Fibroblast of the aortic adventitia (primary cell): ENCODE measurements at regions not wholly inside any gene's neighbourhood (a gene's known extent, or its start where the extent isn't known, plus 50 kb on each side); places are given as distances from the start of the nearest gene placed in this dataset.

ENCODE experiments used
- DNase-seq: peaks from one replicate; pipeline ENCODE4 v3.0.0-alpha.2; 2010; ENCODE audit warnings: low read depth
- H3K4me3 ChIP-seq: 2 replicates; pipeline ENCODE4 v1.5.1; 2011; ENCODE audit warnings: low read depth, mild to moderate bottlenecking, control low read depth, low read length, moderate library complexity
- CTCF ChIP-seq: IDR thresholded peaks from 2 replicates; pipeline ENCODE4 v1.5.1; 2011; ENCODE audit warnings: mild to moderate bottlenecking, low read length, control low read depth, inconsistent platforms; ENCODE audit not compliant: insufficient read depth

GRCh38 chr14:98168211-98168985 is 1103.6 kb downstream of the BCL11B start:
- TF ChIP-seq CTCF, result no peak

GRCh38 chr14:98169170-98169587 is 1102.8 kb downstream of the BCL11B start:
- no peak for TF ChIP-seq CTCF
- H3K4me3 ChIP-seq, result no peak overlapping the region
- no peak for DNase-seq

More at GRCh38 chr14:98168211-98168985, 1103.6 kb downstream of the BCL11B start:
- DNase-seq, result no peak
- no peak overlapping the region for H3K4me3 ChIP-seq

GRCh38 chr14:98170575-98170974 is 1101.4 kb downstream of the BCL11B start:
- DNase-seq, result no peak
- no peak for TF ChIP-seq CTCF

GRCh38 chr14:98171654-98172053 is 1100.3 kb downstream of the BCL11B start:
- no peak overlapping the region for H3K4me3 ChIP-seq
- no peak for DNase-seq
- TF ChIP-seq CTCF, result no peak

More at GRCh38 chr14:98170575-98170974, 1101.4 kb downstream of the BCL11B start:
- H3K4me3 ChIP-seq, result no peak overlapping the region

- TF ChIP-seq CTCF, result no peak
- no peak for DNase-seq
- no peak overlapping the region for H3K4me3 ChIP-seq
These were observed 1099.7 kb downstream of the BCL11B start for GRCh38 chr14:98172243-98172778.

GRCh38 chr14:98173305-98173704 is 1098.7 kb downstream of the BCL11B start:
- no peak overlapping the region for H3K4me3 ChIP-seq
- no peak for TF ChIP-seq CTCF
- DNase-seq, result no peak
